Dermis microvascular lymphatic vessel endothelial cell (primary cell): ENCODE measurements at regions not wholly inside any gene's neighbourhood (a gene's known extent, or its start where the extent isn't known, plus 50 kb on each side); places are given as distances from the start of the nearest gene placed in this dataset.
"Not testable (repeated sequence)": the region's sequence is repeated elsewhere in the genome, so short reads cannot be mapped to it uniquely, and the experiment has no call there.

Experiments used
- DNase-seq, 2 donors: peaks; one replicate each; pipeline versions ENCODE4 v3.0.0 to v3.0.0-alpha.2; 2010; ENCODE audit warnings: low read depth in 2 of 2

- DNase-seq = no peak
Measured at GRCh38 chr15:93362203-93362602, 273.2 kb upstream of the RGMA start.

- no peak for DNase-seq
Measured at GRCh38 chr15:93361703-93362102, 272.7 kb upstream of the RGMA start.

- DNase-seq = no peak
Measured at GRCh38 chr15:93360976-93361375, 272.0 kb upstream of the RGMA start.

- DNase-seq = no peak
Measured at GRCh38 chr15:93360318-93360717, 271.3 kb upstream of the RGMA start.

- no peak for DNase-seq
Measured at GRCh38 chr15:93359425-93360131, 270.6 kb upstream of the RGMA start.

- DNase-seq = no peak
Measured at GRCh38 chr15:93359060-93359408, 270.0 kb upstream of the RGMA start.

- DNase-seq = no peak
Measured at GRCh38 chr15:93358166-93359059, 269.4 kb upstream of the RGMA start.

GRCh38 chr15:93348711-93349545 is 259.9 kb upstream of the RGMA start:
- no peak for DNase-seq

GRCh38 chr15:93347986-93348385 is 259.0 kb upstream of the RGMA start:
- no peak for DNase-seq

- DNase-seq = no peak
Measured at GRCh38 chr15:93345981-93346380, 257.0 kb upstream of the RGMA start.

GRCh38 chr15:93343402-93343801 is 254.4 kb upstream of the RGMA start:
- not testable (repeated sequence) for DNase-seq

GRCh38 chr15:93341164-93341563 is 252.2 kb upstream of the RGMA start:
- no peak for DNase-seq

- no peak for DNase-seq
Measured at GRCh38 chr15:93340406-93340805, 251.4 kb upstream of the RGMA start.

GRCh38 chr15:93333796-93334195 is 244.8 kb upstream of the RGMA start:
- no peak for DNase-seq

GRCh38 chr15:93333126-93333525 is 244.1 kb upstream of the RGMA start:
- DNase-seq = not testable (repeated sequence)

GRCh38 chr15:93332168-93332553 is 243.2 kb upstream of the RGMA start:
- no peak for DNase-seq

GRCh38 chr15:93331545-93332167 is 242.6 kb upstream of the RGMA start:
- no peak for DNase-seq

- no peak for DNase-seq
Measured at GRCh38 chr15:93330912-93331544, 242.0 kb upstream of the RGMA start.

GRCh38 chr15:93327364-93327763 is 238.4 kb upstream of the RGMA start:
- no peak for DNase-seq

GRCh38 chr15:93324186-93324975 is 235.4 kb upstream of the RGMA start:
- no peak for DNase-seq
